Lower lobe of right lung (tissue), 2 donors: ENCODE measurements at regions not wholly inside any gene's neighbourhood (a gene's known extent, or its start where the extent isn't known, plus 50 kb on each side); places are given as distances from the start of the nearest gene placed in this dataset.

Experiments
- ATAC-seq, 2 donors: fragments of 200-7000 bp; cut with Tn5 transposase; one replicate each; pipeline ENCODE4 v1.9.1; 2020 to 2022; ENCODE audit warnings: mild to moderate bottlenecking in 2 of 2, moderate library complexity in 2 of 2
- DNase-seq: peaks from one replicate; pipeline ENCODE4 v3.0.0-alpha.2; 2020
- H3K27ac ChIP-seq: fragments of 200-600 bp; one replicate; pipeline ENCODE4 v1.8.0; 2022
- H3K27me3 ChIP-seq: fragments of 200-600 bp; one replicate; pipeline ENCODE4 v1.8.0; 2022; ENCODE audit warnings: low read depth
- H3K36me3 ChIP-seq: fragments of 200-600 bp; one replicate; pipeline ENCODE4 v1.8.0; 2022; ENCODE audit warnings: mild to moderate bottlenecking
- H3K4me1 ChIP-seq: fragments of 200-600 bp; one replicate; pipeline ENCODE4 v1.8.0; 2022
- H3K4me3 ChIP-seq: fragments of 200-600 bp; one replicate; pipeline ENCODE4 v1.8.0; 2022; ENCODE audit warnings: mild to moderate bottlenecking
- H3K9me3 ChIP-seq: fragments of 200-600 bp; one replicate; pipeline ENCODE4 v1.8.0; 2022
- intact Hi-C: fragments of 100-400 bp; cut with DNase I; formaldehyde crosslinking; loops from one replicate; pipeline ENCODE4 v1.11.0; 2022
- TF ChIP-seq, protein P1 (sequence below): fragments of 200-600 bp; IDR thresholded peaks from one replicate; pipeline ENCODE4 v1.8.0; 2022; ENCODE audit warnings: antibody characterized with exemption, mild to moderate bottlenecking
- donor health status: DM: no; HTN: yes; CAD: no; lungs with severe emphysema.

DNA sequence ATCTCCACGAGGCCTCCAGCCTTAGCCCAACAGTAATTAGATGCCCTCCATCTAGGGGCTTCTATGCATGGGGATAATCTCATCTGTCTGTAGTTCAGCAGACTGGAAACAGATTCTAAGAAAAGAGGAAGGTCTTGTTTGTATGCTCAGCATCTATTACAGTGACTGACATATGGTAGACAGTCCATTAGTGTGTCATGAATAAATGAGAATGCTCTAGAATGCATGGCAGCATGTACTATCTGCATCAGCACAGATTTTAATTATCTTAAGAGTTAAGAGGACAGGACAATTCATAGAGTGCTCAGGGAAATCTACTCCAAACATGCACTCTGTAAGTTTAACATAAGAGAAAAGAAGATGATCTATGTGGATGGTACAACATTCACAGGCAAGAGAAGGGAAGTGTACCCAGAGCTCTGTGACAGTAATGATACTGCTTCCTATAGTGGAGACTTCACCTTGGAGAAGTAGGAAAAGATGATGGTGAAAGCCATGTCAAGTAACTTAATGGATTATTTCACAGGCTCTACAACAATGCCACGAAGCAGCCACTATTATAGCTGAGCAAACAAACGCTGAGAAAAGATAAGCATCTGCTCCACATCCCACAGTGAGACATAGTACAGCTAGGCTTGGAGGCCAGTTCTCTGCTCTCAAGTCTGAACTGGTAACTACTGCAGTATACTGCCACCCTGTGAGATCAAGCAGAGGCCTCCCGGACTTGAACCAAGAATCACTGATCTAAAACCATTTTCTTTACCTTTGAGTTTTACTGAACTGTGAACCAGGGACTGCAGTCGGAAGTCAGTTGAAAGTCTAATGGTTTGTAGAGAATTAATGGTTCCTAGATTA, 309.2 kb upstream of the SPTLC3 start:
- ATAC-seq (no peak), DNase-seq (no peak)
- Histone ChIP-seq H3K27ac (no peak overlapping the region), H3K36me3 (no peaks in the 10 kb centered on the region), H3K4me3 (no peak overlapping the region), H3K9me3 (no peaks in the 10 kb centered on the region), H3K27me3 (no peaks in the 10 kb centered on the region), H3K4me1 (no peaks in the 10 kb centered on the region)
- TF ChIP-seq, protein P1, sequence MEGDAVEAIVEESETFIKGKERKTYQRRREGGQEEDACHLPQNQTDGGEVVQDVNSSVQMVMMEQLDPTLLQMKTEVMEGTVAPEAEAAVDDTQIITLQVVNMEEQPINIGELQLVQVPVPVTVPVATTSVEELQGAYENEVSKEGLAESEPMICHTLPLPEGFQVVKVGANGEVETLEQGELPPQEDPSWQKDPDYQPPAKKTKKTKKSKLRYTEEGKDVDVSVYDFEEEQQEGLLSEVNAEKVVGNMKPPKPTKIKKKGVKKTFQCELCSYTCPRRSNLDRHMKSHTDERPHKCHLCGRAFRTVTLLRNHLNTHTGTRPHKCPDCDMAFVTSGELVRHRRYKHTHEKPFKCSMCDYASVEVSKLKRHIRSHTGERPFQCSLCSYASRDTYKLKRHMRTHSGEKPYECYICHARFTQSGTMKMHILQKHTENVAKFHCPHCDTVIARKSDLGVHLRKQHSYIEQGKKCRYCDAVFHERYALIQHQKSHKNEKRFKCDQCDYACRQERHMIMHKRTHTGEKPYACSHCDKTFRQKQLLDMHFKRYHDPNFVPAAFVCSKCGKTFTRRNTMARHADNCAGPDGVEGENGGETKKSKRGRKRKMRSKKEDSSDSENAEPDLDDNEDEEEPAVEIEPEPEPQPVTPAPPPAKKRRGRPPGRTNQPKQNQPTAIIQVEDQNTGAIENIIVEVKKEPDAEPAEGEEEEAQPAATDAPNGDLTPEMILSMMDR, result no peak
- intact Hi-C loops, result no loop called here

DNA sequence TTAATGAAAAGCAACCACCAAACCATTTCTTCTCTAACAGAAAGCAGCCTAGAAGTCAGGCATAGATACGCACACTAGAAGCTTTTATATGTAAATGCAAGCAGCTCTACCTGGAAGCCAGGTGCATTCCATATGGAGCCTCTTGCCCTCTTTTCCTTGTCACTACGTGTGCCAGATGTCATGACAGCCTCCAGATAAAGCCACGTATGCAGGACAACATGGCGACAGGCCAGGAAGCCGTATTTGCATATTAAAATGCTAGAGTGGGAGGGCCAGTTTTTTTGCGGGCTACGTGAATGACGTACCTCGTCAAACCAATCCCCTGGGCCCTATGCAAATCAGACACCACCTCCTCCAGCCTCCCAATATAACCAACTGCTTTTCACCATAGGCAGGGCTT, 308.1 kb upstream of the SPTLC3 start:
- Histone ChIP-seq H3K9me3 (no peaks in the 10 kb centered on the region), H3K4me1 (no peaks in the 10 kb centered on the region), H3K4me3 (no peak overlapping the region), H3K27ac (no peak overlapping the region), H3K36me3 (no peaks in the 10 kb centered on the region), H3K27me3 (no peaks in the 10 kb centered on the region)
- ATAC-seq, result no peak
- TF ChIP-seq, protein P1, result no peak
- intact Hi-C loops, result no loop called here
- no peak for DNase-seq

GRCh38 chr20:12702312-12702711, 306.5 kb upstream of the SPTLC3 start:
- no peak for ATAC-seq
- H3K27me3 ChIP-seq, result no peaks in the 10 kb centered on the region
- intact Hi-C loops, result no loop called here
- H3K9me3 ChIP-seq, result no peaks in the 10 kb centered on the region
- no peaks in the 10 kb centered on the region for H3K36me3 ChIP-seq
- H3K27ac ChIP-seq, result no peak overlapping the region
- no peak for DNase-seq
- no peaks in the 10 kb centered on the region for H3K4me1 ChIP-seq
- TF ChIP-seq, protein P1, result no peak
- H3K4me3 ChIP-seq, result no peak overlapping the region

DNA sequence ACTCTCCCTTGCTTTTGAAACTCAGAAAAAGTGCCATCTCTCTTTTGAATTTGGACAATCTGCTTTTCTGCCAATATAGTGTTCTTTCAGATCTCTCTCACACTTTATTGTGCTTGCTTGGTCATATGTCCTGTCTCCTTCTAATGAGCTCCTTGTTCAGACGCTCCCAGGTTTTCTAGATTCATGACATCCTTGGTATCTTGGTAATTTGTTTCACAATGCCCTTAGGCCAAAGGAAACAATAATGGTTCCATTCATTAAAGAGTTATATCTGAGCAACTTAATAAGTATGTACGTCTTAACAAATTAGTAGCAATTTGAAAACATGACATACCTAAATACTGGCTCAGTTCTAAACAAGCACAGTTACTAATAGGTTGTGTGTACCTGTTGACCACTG, 293.4 kb upstream of the SPTLC3 start:
- Histone ChIP-seq H3K27ac (no peak overlapping the region), H3K4me1 (no peaks in the 10 kb centered on the region), H3K4me3 (no peak overlapping the region), H3K36me3 (no peaks in the 10 kb centered on the region), H3K27me3 (no peaks in the 10 kb centered on the region), H3K9me3 (no peaks in the 10 kb centered on the region)
- TF ChIP-seq, protein P1, result no peak
- intact Hi-C loops, result no loop called here
- no peak for ATAC-seq
- DNase-seq, result no peak

DNA sequence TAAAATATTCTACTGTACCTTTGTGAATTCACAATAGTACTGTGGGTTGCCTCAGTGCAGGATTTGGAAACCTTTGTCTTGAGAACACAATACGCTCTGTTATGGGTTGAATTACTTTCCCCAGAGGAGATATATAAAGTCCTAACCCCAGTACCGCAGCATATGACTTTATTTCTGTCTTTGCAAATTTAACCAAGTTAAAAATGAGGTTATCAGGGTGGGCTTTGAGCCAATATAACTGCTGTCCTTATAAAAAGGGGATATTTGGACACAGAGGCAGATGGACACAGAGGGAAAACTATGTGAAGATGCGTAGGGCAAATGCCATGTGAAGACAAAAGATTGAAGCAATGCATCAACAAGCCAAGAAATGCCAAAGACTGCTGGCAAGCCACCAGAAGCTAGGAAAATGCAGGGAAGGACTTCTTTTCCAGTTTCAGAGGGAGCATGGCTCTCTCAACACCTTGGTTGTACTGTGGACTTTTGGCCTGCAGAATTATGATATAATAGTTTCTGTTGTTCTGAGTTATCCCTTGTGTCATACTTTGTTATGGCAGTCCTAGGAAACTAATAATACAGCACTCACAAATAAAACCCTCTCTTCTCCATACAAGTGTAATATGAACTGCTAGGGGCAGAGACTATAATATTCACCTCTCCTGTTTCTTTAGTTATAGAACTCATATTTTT, 292.6 kb upstream of the SPTLC3 start:
- Histone ChIP-seq H3K36me3 (no peaks in the 10 kb centered on the region), H3K9me3 (no peaks in the 10 kb centered on the region), H3K27me3 (no peaks in the 10 kb centered on the region), H3K27ac (no peak overlapping the region), H3K4me1 (no peaks in the 10 kb centered on the region), H3K4me3 (no peak overlapping the region)
- DNase-seq (no peak), ATAC-seq (no peak)
- TF ChIP-seq, protein P1, result no peak
- intact Hi-C loops, result no loop called here
